Mononuclear cell (primary cell): ENCODE measurements at regions not wholly inside any gene's neighbourhood (a gene's known extent, or its start where the extent isn't known, plus 50 kb on each side); places are given as distances from the start of the nearest gene placed in this dataset.

Experiments
- H3K27me3 ChIP-seq: 2 replicates; pipeline ENCODE4 v1.6.0; 2011; ENCODE audit warnings: low read length, control low read depth; ENCODE audit not compliant: insufficient read depth
- H3K4me1 ChIP-seq: 2 replicates; pipeline ENCODE4 v1.5.1; 2011; ENCODE audit warnings: mild to moderate bottlenecking, low read length, control low read depth; ENCODE audit not compliant: insufficient read depth
- H3K4me3 ChIP-seq: 2 replicates; pipeline ENCODE4 v1.5.1; 2011; ENCODE audit warnings: mild to moderate bottlenecking, low read length, moderate library complexity
- H3K9me3 ChIP-seq: 2 replicates; pipeline ENCODE4 v1.5.1; 2011; ENCODE audit warnings: low read depth, mild to moderate bottlenecking, control low read depth, low read length

- Histone ChIP-seq H3K27me3 (no peaks in the 10 kb centered on the region), H3K4me1 (peaks cover 10% of the 10 kb centered on the region), H3K4me3 (no peak overlapping the region), H3K9me3 (no peaks in the 10 kb centered on the region)
Observed at GRCh38 chr5:143739746-143740145, 72.2 kb upstream of the HMHB1 start.

- H3K27me3 ChIP-seq, result no peaks in the 10 kb centered on the region
- peaks cover 10% of the 10 kb centered on the region for H3K4me1 ChIP-seq
- H3K9me3 ChIP-seq, result no peaks in the 10 kb centered on the region
- no peak overlapping the region for H3K4me3 ChIP-seq
Observed at GRCh38 chr5:143738417-143739401, 73.3 kb upstream of the HMHB1 start.

- Histone ChIP-seq H3K9me3 (no peaks in the 10 kb centered on the region), H3K27me3 (no peaks in the 10 kb centered on the region), H3K4me1 (peaks cover 10% of the 10 kb centered on the region), H3K4me3 (no peak overlapping the region)
Observed at GRCh38 chr5:143737062-143737461, 74.9 kb upstream of the HMHB1 start.

- H3K4me3 ChIP-seq, result no peak overlapping the region
- no peaks in the 10 kb centered on the region for H3K4me1 ChIP-seq
- H3K27me3 ChIP-seq, result no peaks in the 10 kb centered on the region
- no peaks in the 10 kb centered on the region for H3K9me3 ChIP-seq
Observed at GRCh38 chr5:143734456-143734780, 77.5 kb upstream of the HMHB1 start.

GRCh38 chr5:143733665-143734455 lies 78.1 kb upstream of the HMHB1 start:
- Histone ChIP-seq H3K4me1 (no peaks in the 10 kb centered on the region), H3K4me3 (no peak overlapping the region), H3K9me3 (no peaks in the 10 kb centered on the region), H3K27me3 (no peaks in the 10 kb centered on the region)

GRCh38 chr5:143732402-143732801 lies 79.6 kb upstream of the HMHB1 start:
- no peaks in the 10 kb centered on the region for H3K4me1 ChIP-seq
- H3K4me3 ChIP-seq, result no peak overlapping the region
- no peaks in the 10 kb centered on the region for H3K9me3 ChIP-seq
- H3K27me3 ChIP-seq, result no peaks in the 10 kb centered on the region

GRCh38 chr5:143730112-143730801 lies 81.7 kb upstream of the HMHB1 start:
- no peaks in the 10 kb centered on the region for H3K27me3 ChIP-seq
- no peaks in the 10 kb centered on the region for H3K4me1 ChIP-seq
- H3K4me3 ChIP-seq, result no peak overlapping the region
- no peaks in the 10 kb centered on the region for H3K9me3 ChIP-seq

GRCh38 chr5:143729334-143729946 lies 82.5 kb upstream of the HMHB1 start:
- Histone ChIP-seq H3K9me3 (peaks cover 5% of the 10 kb centered on the region), H3K27me3 (no peaks in the 10 kb centered on the region), H3K4me1 (no peaks in the 10 kb centered on the region), H3K4me3 (no peak overlapping the region)

- Histone ChIP-seq H3K9me3 (peaks cover 11% of the 10 kb centered on the region), H3K4me1 (no peaks in the 10 kb centered on the region), H3K27me3 (no peaks in the 10 kb centered on the region), H3K4me3 (no peak overlapping the region)
Observed at GRCh38 chr5:143723159-143723558, 88.8 kb upstream of the HMHB1 start.

- no peaks in the 10 kb centered on the region for H3K27me3 ChIP-seq
Observed at GRCh38 chr5:143721925-143722324, 90.0 kb upstream of the HMHB1 start.

GRCh38 chr5:143720689-143721088 lies 91.3 kb upstream of the HMHB1 start:
- Histone ChIP-seq H3K9me3 (peaks cover 11% of the 10 kb centered on the region), H3K27me3 (no peaks in the 10 kb centered on the region), H3K4me3 (no peak overlapping the region), H3K4me1 (no peaks in the 10 kb centered on the region)

More at GRCh38 chr5:143721925-143722324, 90.0 kb upstream of the HMHB1 start:
- H3K9me3 ChIP-seq, result peaks cover 11% of the 10 kb centered on the region
- H3K4me1 ChIP-seq, result no peaks in the 10 kb centered on the region
- H3K4me3 ChIP-seq, result no peak overlapping the region

- H3K27me3 ChIP-seq, result no peaks in the 10 kb centered on the region
- no peak overlapping the region for H3K4me3 ChIP-seq
- no peaks in the 10 kb centered on the region for H3K9me3 ChIP-seq
- H3K4me1 ChIP-seq, result peaks cover 5% of the 10 kb centered on the region
Observed at GRCh38 chr5:143717400-143717799, 94.6 kb upstream of the HMHB1 start.

GRCh38 chr5:143716881-143717280 lies 95.1 kb upstream of the HMHB1 start:
- Histone ChIP-seq H3K27me3 (no peaks in the 10 kb centered on the region), H3K9me3 (no peaks in the 10 kb centered on the region), H3K4me3 (no peak overlapping the region), H3K4me1 (peaks cover 5% of the 10 kb centered on the region)

- Histone ChIP-seq H3K27me3 (no peaks in the 10 kb centered on the region), H3K4me1 (peaks cover 5% of the 10 kb centered on the region), H3K4me3 (no peak overlapping the region), H3K9me3 (no peaks in the 10 kb centered on the region)
Observed at GRCh38 chr5:143715616-143716015, 96.3 kb upstream of the HMHB1 start.

GRCh38 chr5:143714629-143715028 lies 97.3 kb upstream of the HMHB1 start:
- Histone ChIP-seq H3K27me3 (no peaks in the 10 kb centered on the region), H3K4me1 (peaks cover 5% of the 10 kb centered on the region)

More at GRCh38 chr5:143714629-143715028, 97.3 kb upstream of the HMHB1 start:
- no peak overlapping the region for H3K4me3 ChIP-seq
- no peaks in the 10 kb centered on the region for H3K9me3 ChIP-seq
